Nephron progenitor cell (in vitro differentiated cells): ENCODE measurements at regions not wholly inside any gene's neighbourhood (a gene's known extent, or its start where the extent isn't known, plus 50 kb on each side); places are given as distances from the start of the nearest gene placed in this dataset.
A peak's percentile ranks its signal among the peaks of the same experiment; 100 is the strongest.

ENCODE experiments used
- DNase-seq: peaks from one replicate; pipeline ENCODE4 v3.0.0; 2021
- H3K27ac Mint-ChIP-seq: 2 replicates; pipeline ENCODE4 v1.8.0; 2021; ENCODE audit warnings: mild to moderate bottlenecking, moderate library complexity, mixed read lengths
- H3K27me3 Mint-ChIP-seq: 2 replicates; pipeline ENCODE4 v1.8.0; 2021; ENCODE audit warnings: mild to moderate bottlenecking, low read depth, mixed read lengths; ENCODE audit not compliant: poor library complexity
- H3K36me3 Mint-ChIP-seq: 2 replicates; pipeline ENCODE4 v1.8.0; 2021; ENCODE audit warnings: low read depth, mixed read lengths
- H3K4me1 Mint-ChIP-seq: 2 replicates; pipeline ENCODE4 v1.8.0; 2021; ENCODE audit warnings: mixed read lengths
- H3K4me3 Mint-ChIP-seq: 2 replicates; pipeline ENCODE4 v1.8.0; 2021; ENCODE audit warnings: mild to moderate bottlenecking, moderate library complexity, mixed read lengths
- H3K9me3 Mint-ChIP-seq: 2 replicates; pipeline ENCODE4 v1.8.0; 2021; ENCODE audit warnings: mild to moderate bottlenecking, moderate library complexity, mixed read lengths
- TF ChIP-seq, protein P1 (sequence below): fragments of 200-600 bp; sonication (generic); IDR thresholded peaks from 2 replicates; pipeline ENCODE4 v1.5.0; 2021; ENCODE audit warnings: antibody characterized with exemption

GRCh38 chr2:228688007-228688645 lies 506.6 kb upstream of the SPHKAP start:
- TF ChIP-seq, protein P1, sequence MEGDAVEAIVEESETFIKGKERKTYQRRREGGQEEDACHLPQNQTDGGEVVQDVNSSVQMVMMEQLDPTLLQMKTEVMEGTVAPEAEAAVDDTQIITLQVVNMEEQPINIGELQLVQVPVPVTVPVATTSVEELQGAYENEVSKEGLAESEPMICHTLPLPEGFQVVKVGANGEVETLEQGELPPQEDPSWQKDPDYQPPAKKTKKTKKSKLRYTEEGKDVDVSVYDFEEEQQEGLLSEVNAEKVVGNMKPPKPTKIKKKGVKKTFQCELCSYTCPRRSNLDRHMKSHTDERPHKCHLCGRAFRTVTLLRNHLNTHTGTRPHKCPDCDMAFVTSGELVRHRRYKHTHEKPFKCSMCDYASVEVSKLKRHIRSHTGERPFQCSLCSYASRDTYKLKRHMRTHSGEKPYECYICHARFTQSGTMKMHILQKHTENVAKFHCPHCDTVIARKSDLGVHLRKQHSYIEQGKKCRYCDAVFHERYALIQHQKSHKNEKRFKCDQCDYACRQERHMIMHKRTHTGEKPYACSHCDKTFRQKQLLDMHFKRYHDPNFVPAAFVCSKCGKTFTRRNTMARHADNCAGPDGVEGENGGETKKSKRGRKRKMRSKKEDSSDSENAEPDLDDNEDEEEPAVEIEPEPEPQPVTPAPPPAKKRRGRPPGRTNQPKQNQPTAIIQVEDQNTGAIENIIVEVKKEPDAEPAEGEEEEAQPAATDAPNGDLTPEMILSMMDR: no peak

GRCh38 chr2:228681979-228682378 lies 500.5 kb upstream of the SPHKAP start:
- Mint-ChIP-seq H3K9me3 (no peaks in the 10 kb centered on the region), H3K4me3 (no peak overlapping the region), H3K27ac (no peak overlapping the region), H3K4me1 (no peaks in the 10 kb centered on the region), H3K27me3 (peaks cover 18% of the 10 kb centered on the region), H3K36me3 (no peaks in the 10 kb centered on the region)
- TF ChIP-seq, protein P1: no peak
- DNase-seq: no peak

More at GRCh38 chr2:228688007-228688645, 506.6 kb upstream of the SPHKAP start:
- no peak for DNase-seq
- no peak overlapping the region for H3K27ac Mint-ChIP-seq
- no peaks in the 10 kb centered on the region for H3K36me3 Mint-ChIP-seq
- H3K4me1 Mint-ChIP-seq: peaks cover 26% of the 10 kb centered on the region
- H3K4me3 Mint-ChIP-seq: no peak overlapping the region
- H3K27me3 Mint-ChIP-seq: peaks cover 11% of the 10 kb centered on the region
- no peaks in the 10 kb centered on the region for H3K9me3 Mint-ChIP-seq

- H3K9me3 Mint-ChIP-seq: no peaks in the 10 kb centered on the region
- DNase-seq: no peak
- TF ChIP-seq, protein P1: peak; percentile 41
- no peak overlapping the region for H3K27ac Mint-ChIP-seq
- H3K4me3 Mint-ChIP-seq: no peak overlapping the region
- no peaks in the 10 kb centered on the region for H3K36me3 Mint-ChIP-seq
- H3K4me1 Mint-ChIP-seq: no peaks in the 10 kb centered on the region
- H3K27me3 Mint-ChIP-seq: peaks cover 18% of the 10 kb centered on the region
Observed at GRCh38 chr2:228681426-228681825, 499.9 kb upstream of the SPHKAP start.

GRCh38 chr2:228678110-228678509 lies 496.6 kb upstream of the SPHKAP start:
- Mint-ChIP-seq H3K36me3 (no peaks in the 10 kb centered on the region), H3K9me3 (no peaks in the 10 kb centered on the region), H3K27ac (no peak overlapping the region), H3K4me1 (no peaks in the 10 kb centered on the region), H3K4me3 (no peak overlapping the region), H3K27me3 (peaks cover 10% of the 10 kb centered on the region)
- TF ChIP-seq, protein P1: no peak
- no peak for DNase-seq

GRCh38 chr2:228675646-228676045 lies 494.2 kb upstream of the SPHKAP start:
- Mint-ChIP-seq H3K4me1 (no peaks in the 10 kb centered on the region), H3K9me3 (no peaks in the 10 kb centered on the region), H3K36me3 (no peaks in the 10 kb centered on the region), H3K27ac (no peak overlapping the region), H3K4me3 (no peak overlapping the region), H3K27me3 (peaks cover 6% of the 10 kb centered on the region)
- TF ChIP-seq, protein P1: no peak
- DNase-seq: no peak

DNA sequence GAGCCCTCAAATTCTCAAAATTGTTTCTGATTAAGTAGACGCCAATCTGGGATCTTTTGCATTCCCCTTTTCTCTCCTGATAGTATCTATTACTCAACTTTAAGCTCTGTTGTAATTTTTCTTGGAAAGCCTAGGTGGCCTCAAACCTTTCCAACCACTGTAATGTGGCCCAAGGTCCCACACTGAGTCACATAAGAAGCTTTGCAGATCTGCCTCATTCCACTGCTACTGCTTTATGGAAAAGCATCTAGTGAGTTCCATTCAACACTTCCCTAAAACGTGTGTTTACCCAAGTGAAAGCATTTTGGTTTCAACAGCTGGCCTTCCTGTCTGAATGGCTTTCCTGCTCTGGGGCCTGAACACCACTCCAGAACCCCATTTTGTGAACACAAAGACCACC lies 493.6 kb upstream of the SPHKAP start:
- peaks cover 6% of the 10 kb centered on the region for H3K27me3 Mint-ChIP-seq
- TF ChIP-seq, protein P1: no peak
- H3K36me3 Mint-ChIP-seq: no peaks in the 10 kb centered on the region
- H3K9me3 Mint-ChIP-seq: no peaks in the 10 kb centered on the region
- no peaks in the 10 kb centered on the region for H3K4me1 Mint-ChIP-seq
- DNase-seq: no peak
- no peak overlapping the region for H3K27ac Mint-ChIP-seq
- H3K4me3 Mint-ChIP-seq: no peak overlapping the region
